Amniotic epithelial cell (primary cell): ENCODE measurements at regions not wholly inside any gene's neighbourhood (a gene's known extent, or its start where the extent isn't known, plus 50 kb on each side); places are given as distances from the start of the nearest gene placed in this dataset.

Experiments
- DNase-seq: peaks from one replicate; pipeline ENCODE4 v3.0.0-alpha.2; 2010; ENCODE audit warnings: low read depth

- DNase-seq, result no peak
These were observed 189.1 kb downstream of the CRPPA start for GRCh38 chr7:16232273-16232672.

GRCh38 chr7:16223963-16224707 lies 197.2 kb downstream of the CRPPA start:
- no peak for DNase-seq

GRCh38 chr7:16212610-16213009 lies 208.7 kb downstream of the CRPPA start:
- no peak for DNase-seq

GRCh38 chr7:16212032-16212431 lies 209.3 kb downstream of the CRPPA start:
- DNase-seq, result no peak

GRCh38 chr7:16211402-16211925 lies 209.9 kb downstream of the CRPPA start:
- DNase-seq, result no peak

- DNase-seq, result no peak
These were observed 211.2 kb downstream of the CRPPA start for GRCh38 chr7:16210171-16210570.

- no peak for DNase-seq
These were observed 214.0 kb downstream of the CRPPA start for GRCh38 chr7:16207321-16207720.

GRCh38 chr7:16205466-16205865 lies 215.9 kb downstream of the CRPPA start:
- DNase-seq, result peak; percentile 32

GRCh38 chr7:16204953-16205352 lies 216.4 kb downstream of the CRPPA start:
- no peak for DNase-seq

- no peak for DNase-seq
These were observed 218.3 kb downstream of the CRPPA start for GRCh38 chr7:16203065-16203464.

GRCh38 chr7:16202303-16202702 lies 219.0 kb downstream of the CRPPA start:
- peak; percentile 6 for DNase-seq

GRCh38 chr7:16200591-16200990 lies 220.7 kb downstream of the CRPPA start:
- DNase-seq, result no peak

- DNase-seq, result no peak
These were observed 227.7 kb downstream of the CRPPA start for GRCh38 chr7:16193631-16194030.

- DNase-seq, result peak; percentile 74
These were observed 232.2 kb downstream of the CRPPA start for GRCh38 chr7:16189026-16189715.

GRCh38 chr7:16187131-16187530 lies 234.2 kb downstream of the CRPPA start:
- DNase-seq, result no peak

GRCh38 chr7:16178585-16178984 lies 242.8 kb downstream of the CRPPA start:
- DNase-seq, result no peak

- peak; percentile 2 for DNase-seq
These were observed 243.2 kb downstream of the CRPPA start for GRCh38 chr7:16178092-16178491.

- no peak for DNase-seq
These were observed 247.1 kb downstream of the CRPPA start for GRCh38 chr7:16174253-16174652.

GRCh38 chr7:16172366-16172765 lies 249.0 kb downstream of the CRPPA start:
- DNase-seq, result no peak

GRCh38 chr7:16171928-16172327 lies 249.4 kb downstream of the CRPPA start:
- peak; percentile 83 for DNase-seq

- DNase-seq, result no peak
These were observed 250.7 kb downstream of the CRPPA start for GRCh38 chr7:16170671-16171070.

GRCh38 chr7:16169537-16169936 lies 251.8 kb downstream of the CRPPA start:
- DNase-seq, result no peak

- DNase-seq, result no peak
These were observed 253.8 kb downstream of the CRPPA start for GRCh38 chr7:16167526-16167925.
